ENCODE measurements at regions not wholly inside any gene's neighbourhood (a gene's known extent, or its start where the extent isn't known, plus 50 kb on each side); places are given as distances from the start of the nearest gene placed in this dataset.

GRCh38 chr13:26834646-26835045, 74.1 kb upstream of the GPR12 start:
- no peak overlapping the region for H3K27ac ChIP-seq
- CTCF ChIA-PET: interaction anchor here (0.7 kb wide), 1 partner anchor 76 kb away, joined by 4 read pairs; no protein-coding TSS in a partner anchor
- TF ChIP-seq, protein P1, sequence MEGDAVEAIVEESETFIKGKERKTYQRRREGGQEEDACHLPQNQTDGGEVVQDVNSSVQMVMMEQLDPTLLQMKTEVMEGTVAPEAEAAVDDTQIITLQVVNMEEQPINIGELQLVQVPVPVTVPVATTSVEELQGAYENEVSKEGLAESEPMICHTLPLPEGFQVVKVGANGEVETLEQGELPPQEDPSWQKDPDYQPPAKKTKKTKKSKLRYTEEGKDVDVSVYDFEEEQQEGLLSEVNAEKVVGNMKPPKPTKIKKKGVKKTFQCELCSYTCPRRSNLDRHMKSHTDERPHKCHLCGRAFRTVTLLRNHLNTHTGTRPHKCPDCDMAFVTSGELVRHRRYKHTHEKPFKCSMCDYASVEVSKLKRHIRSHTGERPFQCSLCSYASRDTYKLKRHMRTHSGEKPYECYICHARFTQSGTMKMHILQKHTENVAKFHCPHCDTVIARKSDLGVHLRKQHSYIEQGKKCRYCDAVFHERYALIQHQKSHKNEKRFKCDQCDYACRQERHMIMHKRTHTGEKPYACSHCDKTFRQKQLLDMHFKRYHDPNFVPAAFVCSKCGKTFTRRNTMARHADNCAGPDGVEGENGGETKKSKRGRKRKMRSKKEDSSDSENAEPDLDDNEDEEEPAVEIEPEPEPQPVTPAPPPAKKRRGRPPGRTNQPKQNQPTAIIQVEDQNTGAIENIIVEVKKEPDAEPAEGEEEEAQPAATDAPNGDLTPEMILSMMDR (conservative IDR thresholded peaks at IDR 0.05; ENCODE audit: low read depth): no peak
- no peak for DNase-seq (ENCODE audit: low spot score)
- POLR2A ChIA-PET (ENCODE audit: low non-redundant PET): no interaction called here

DNA sequence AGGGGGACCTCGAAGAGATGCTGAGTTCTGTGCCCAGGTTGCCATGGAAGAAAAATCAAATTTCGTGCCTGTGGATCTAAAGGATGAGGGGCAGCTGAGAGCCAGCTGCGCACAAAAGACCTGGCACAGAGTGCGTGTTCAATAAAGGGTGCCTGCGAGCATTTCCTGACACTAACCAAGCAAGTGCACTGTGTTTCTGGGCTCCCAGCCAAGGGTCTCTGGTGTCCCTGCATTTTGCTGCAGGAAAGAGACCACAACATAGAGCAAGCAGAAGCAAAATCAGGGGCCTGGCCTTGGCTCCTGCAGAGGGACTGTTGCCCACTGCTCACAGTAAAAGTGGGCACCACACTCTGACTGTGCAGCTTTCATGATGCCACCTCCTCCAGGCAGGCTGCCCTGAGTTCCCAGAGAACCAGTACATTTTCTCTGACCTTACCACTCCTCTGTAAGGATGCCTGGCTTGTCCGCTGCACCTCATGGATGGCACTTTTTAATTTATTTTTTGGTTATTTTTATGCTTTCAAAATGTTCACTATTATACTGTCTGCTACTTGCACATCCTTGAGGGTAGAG, 70.8 kb upstream of the GPR12 start:
- TF ChIP-seq, protein P1 (conservative IDR thresholded peaks at IDR 0.05; ENCODE audit: low read depth): no peak
- CTCF ChIA-PET: interaction anchor here (0.7 kb wide), 1 partner anchor 98 kb away, joined by 4 read pairs; no protein-coding TSS in a partner anchor
- no peak for DNase-seq (ENCODE audit: low spot score)
- no peak overlapping the region for H3K27ac ChIP-seq
- POLR2A ChIA-PET (ENCODE audit: low non-redundant PET): no interaction called here

DNA sequence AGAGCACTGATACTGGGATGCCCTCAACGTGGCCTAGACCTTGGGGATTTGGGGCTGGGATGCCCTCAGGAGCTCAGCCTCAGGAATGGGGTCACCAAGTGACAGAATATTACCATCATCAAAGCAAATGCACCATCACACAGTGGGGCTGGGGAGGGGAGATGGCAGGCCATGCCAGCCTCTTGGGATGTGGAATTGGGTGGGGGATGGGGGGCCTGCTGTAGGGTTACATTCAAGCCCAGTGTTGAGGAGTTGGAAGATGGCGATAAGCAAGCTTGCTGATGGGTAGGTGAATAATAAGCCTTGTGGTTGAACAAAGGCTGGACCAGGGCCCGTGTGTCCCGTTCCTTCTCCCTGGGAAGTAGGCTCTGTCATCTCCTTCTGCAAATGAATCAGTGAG, 69.1 kb upstream of the GPR12 start:
- TF ChIP-seq, protein P1 (conservative IDR thresholded peaks at IDR 0.05; ENCODE audit: low read depth): no peak
- ChIA-PET CTCF (no interaction called here), POLR2A (ENCODE audit: low non-redundant PET) (interaction anchor here (0.6 kb wide), 1 partner anchor 14 kb away, joined by 3 read pairs; no protein-coding TSS in a partner anchor)

DNA sequence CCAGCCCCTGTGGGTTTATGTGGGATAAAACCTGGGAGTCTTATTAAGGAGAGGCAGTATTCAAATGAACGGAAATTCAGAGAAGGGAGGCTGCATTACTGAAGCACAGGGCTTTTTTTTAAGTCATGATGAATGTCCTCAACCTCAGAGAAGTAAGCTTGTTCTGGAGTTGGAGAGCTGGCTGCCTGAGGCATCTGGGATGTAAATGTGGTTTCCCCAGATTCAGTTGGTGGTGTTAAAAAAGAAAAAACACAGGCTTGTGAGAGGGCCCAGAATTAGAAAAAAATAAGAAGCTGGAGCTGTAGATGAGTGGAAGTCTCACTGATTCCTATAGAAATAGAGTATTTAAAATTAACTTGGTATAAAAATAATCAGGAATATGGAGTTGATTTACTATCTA, 64.0 kb upstream of the GPR12 start:
- POLR2A ChIA-PET (ENCODE audit: low non-redundant PET): no interaction called here
- H3K27ac ChIP-seq: no peak overlapping the region
- TF ChIP-seq, protein P1 (conservative IDR thresholded peaks at IDR 0.05; ENCODE audit: low read depth): no peak
- no peak for DNase-seq (ENCODE audit: low spot score)
- CTCF ChIA-PET: interaction anchor here (0.8 kb wide), 1 partner anchor 49 kb away, joined by 4 read pairs; no protein-coding TSS in a partner anchor

More for the DNA sequence above, 69.1 kb upstream of the GPR12 start:
- no peak overlapping the region for H3K27ac ChIP-seq
- DNase-seq (ENCODE audit: low spot score): no peak

DNA sequence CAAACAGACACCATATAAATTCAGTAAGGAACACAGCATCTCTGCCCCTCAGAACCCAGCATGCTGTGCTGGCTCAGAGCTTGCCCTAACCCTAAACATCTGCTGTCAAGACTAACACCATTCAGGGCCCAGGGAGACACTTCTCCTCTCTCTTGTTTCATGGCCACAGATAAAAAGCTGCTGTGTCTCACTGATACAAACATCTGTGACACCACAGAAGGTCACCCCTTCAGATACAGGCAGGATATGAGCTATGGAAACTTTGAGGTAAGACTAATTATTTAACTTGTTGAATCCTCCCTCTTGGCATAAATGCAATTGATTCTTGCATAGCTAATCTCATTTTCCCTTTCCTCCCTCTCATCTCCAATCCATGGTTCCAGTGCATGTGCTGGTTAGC, 61.6 kb upstream of the GPR12 start:
- CTCF ChIA-PET: interaction anchor here (0.7 kb wide), 1 partner anchor 11 kb away, joined by 4 read pairs; no protein-coding TSS in a partner anchor

DNA sequence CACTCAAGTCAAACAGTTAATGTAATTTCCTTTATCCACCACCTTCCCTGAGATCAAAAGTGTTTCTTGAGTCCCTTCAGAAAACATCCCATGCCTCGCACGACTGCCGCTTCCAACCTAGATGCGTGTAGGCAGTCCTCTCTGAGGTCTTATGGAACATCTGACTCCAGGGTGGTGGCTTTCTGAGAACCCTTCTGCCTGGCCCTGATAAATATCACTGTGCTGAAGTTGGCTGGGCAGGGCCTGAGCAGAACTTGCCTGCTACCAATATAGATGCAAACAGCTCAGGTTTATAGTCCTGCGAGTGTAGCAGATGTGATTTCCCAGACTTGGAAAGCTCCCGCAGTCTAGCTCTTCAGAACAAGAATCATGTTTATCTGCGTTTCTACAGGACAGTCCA, 61.1 kb upstream of the GPR12 start:
- POLR2A ChIA-PET (ENCODE audit: low non-redundant PET): no interaction called here
- CTCF ChIA-PET: no interaction called here

More for the DNA sequence above, 61.6 kb upstream of the GPR12 start:
- H3K27ac ChIP-seq: no peak overlapping the region
- POLR2A ChIA-PET (ENCODE audit: low non-redundant PET): no interaction called here
- TF ChIP-seq, protein P1 (conservative IDR thresholded peaks at IDR 0.05; ENCODE audit: low read depth): no peak
- DNase-seq (ENCODE audit: low spot score): no peak

More for the DNA sequence above, 61.1 kb upstream of the GPR12 start:
- TF ChIP-seq, protein P1 (conservative IDR thresholded peaks at IDR 0.05; ENCODE audit: low read depth): no peak
- no peak for DNase-seq (ENCODE audit: low spot score)
- H3K27ac ChIP-seq: no peak overlapping the region
